Left ventricle myocardium inferior (tissue), 1 donor: ENCODE measurements at regions not wholly inside any gene's neighbourhood (a gene's known extent, or its start where the extent isn't known, plus 50 kb on each side); places are given as distances from the start of the nearest gene placed in this dataset.

Source experiments
- DNase-seq: peaks from one replicate; pipeline ENCODE4 v3.0.0-alpha.2; 2020
- H3K27ac ChIP-seq: fragments of 200-600 bp; replicated peaks from 2 replicates; pipeline ENCODE4 v1.8.0; 2021
- H3K27me3 ChIP-seq: fragments of 200-600 bp; 2 replicates; pipeline ENCODE4 v1.8.0; 2021; ENCODE audit warnings: low read depth
- H3K36me3 ChIP-seq: fragments of 200-600 bp; 2 replicates; pipeline ENCODE4 v1.8.0; 2021
- H3K4me1 ChIP-seq: fragments of 200-600 bp; 2 replicates; pipeline ENCODE4 v1.8.0; 2021
- H3K4me3 ChIP-seq: fragments of 200-600 bp; 2 replicates; pipeline ENCODE4 v1.8.0; 2021; ENCODE audit warnings: mild to moderate bottlenecking, moderate library complexity
- H3K9me3 ChIP-seq: fragments of 200-600 bp; replicated peaks from 2 replicates; pipeline ENCODE4 v1.8.0; 2021
- CTCF ChIP-seq: fragments of 200-600 bp; IDR thresholded peaks from 2 replicates; pipeline ENCODE4 v1.8.0; 2021; ENCODE audit warnings: antibody characterized with exemption, mild to moderate bottlenecking, borderline replicate concordance
- intact Hi-C: fragments of 100-400 bp; cut with micrococcal nuclease; formaldehyde crosslinking; loops from one replicate; pipeline ENCODE4 v1.11.0; 2022
- donor health status: DM: no; HTN: yes; CAD: no; lungs with severe emphysema.

- peaks cover 77% of the 10 kb centered on the region for H3K27me3 ChIP-seq
- no peak overlapping the region for H3K27ac ChIP-seq
- no peaks in the 10 kb centered on the region for H3K4me1 ChIP-seq
- no peak overlapping the region for H3K4me3 ChIP-seq
- H3K36me3 ChIP-seq, result no peaks in the 10 kb centered on the region
- TF ChIP-seq CTCF, result no peak
- intact Hi-C loops, result no loop called here
- H3K9me3 ChIP-seq, result peaks cover under 1% of the 10 kb centered on the region
- DNase-seq, result no peak
Observed at GRCh38 chr6:168198302-168199180, 119.5 kb upstream of the FRMD1 start.

GRCh38 chr6:168197636-168198301, 118.8 kb upstream of the FRMD1 start:
- TF ChIP-seq CTCF, result no peak

GRCh38 chr6:168196881-168197635, 118.0 kb upstream of the FRMD1 start:
- H3K4me3 ChIP-seq, result no peak overlapping the region
- TF ChIP-seq CTCF, result no peak
- DNase-seq, result no peak
- H3K27ac ChIP-seq, result no peak overlapping the region
- no peaks in the 10 kb centered on the region for H3K4me1 ChIP-seq
- H3K27me3 ChIP-seq, result peaks cover 86% of the 10 kb centered on the region
- intact Hi-C loops, result no loop called here
- H3K9me3 ChIP-seq, result no peaks in the 10 kb centered on the region
- no peaks in the 10 kb centered on the region for H3K36me3 ChIP-seq

More at GRCh38 chr6:168197636-168198301, 118.8 kb upstream of the FRMD1 start:
- Histone ChIP-seq H3K27ac (no peak overlapping the region), H3K9me3 (no peaks in the 10 kb centered on the region), H3K4me3 (no peak overlapping the region), H3K27me3 (peaks cover 80% of the 10 kb centered on the region), H3K36me3 (no peaks in the 10 kb centered on the region), H3K4me1 (no peaks in the 10 kb centered on the region)
- no peak for DNase-seq
- intact Hi-C loops, result no loop called here

- intact Hi-C loops, result no loop called here
- Histone ChIP-seq H3K27ac (no peak overlapping the region), H3K4me1 (no peaks in the 10 kb centered on the region)
Observed at GRCh38 chr6:168196385-168196860, 117.4 kb upstream of the FRMD1 start.

More at GRCh38 chr6:168196385-168196860, 117.4 kb upstream of the FRMD1 start:
- Histone ChIP-seq H3K9me3 (no peaks in the 10 kb centered on the region), H3K4me3 (no peak overlapping the region), H3K36me3 (no peaks in the 10 kb centered on the region), H3K27me3 (peaks cover 86% of the 10 kb centered on the region)
- no peak for DNase-seq
- no peak for TF ChIP-seq CTCF
